Activated CD8-positive, alpha-beta memory T cell treated with anti-CD3 and anti-CD28 coated beads, Interleukin-2, amount 50 U/mL, for 1 hour (primary cell): ENCODE measurements at regions not wholly inside any gene's neighbourhood (a gene's known extent, or its start where the extent isn't known, plus 50 kb on each side); places are given as distances from the start of the nearest gene placed in this dataset.
"Not testable (repeated sequence)": the region's sequence is repeated elsewhere in the genome, so short reads cannot be mapped to it uniquely, and the experiment has no call there.

ENCODE experiments used
- DNase-seq: peaks from one replicate; pipeline ENCODE4 v3.0.0-alpha.2; 2020; ENCODE audit errors: extremely low read depth

DNA sequence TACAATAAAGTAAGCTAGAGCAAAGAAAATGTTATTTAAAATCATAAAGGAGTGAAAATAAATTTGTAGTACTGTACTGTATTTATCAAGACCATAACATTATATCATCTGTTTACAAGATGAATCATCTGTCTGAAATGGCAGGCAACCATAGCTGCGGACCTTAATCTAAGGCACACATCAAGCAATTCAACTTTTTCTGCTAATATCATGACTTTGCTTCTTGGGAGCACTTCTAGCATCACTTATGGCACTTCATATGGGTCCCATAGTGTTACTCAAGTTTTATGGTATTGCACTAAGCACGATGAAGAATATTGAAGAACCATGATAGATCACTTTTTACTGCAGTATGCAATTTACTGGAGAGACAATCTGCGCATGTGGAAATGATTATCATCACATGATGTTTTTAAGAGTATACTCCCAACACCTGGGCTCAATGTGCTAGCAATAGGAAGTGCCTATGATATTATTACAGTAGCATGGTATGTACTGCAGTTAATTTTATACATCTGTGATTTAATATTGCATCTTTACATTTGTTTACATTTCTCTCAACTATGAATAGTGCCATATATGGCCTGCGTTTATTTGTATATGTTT lies 137.7 kb upstream of the NECTIN3 start:
- no peak for DNase-seq

GRCh38 chr3:110938629-110939028 lies 133.0 kb upstream of the NECTIN3 start:
- DNase-seq = no peak

DNA sequence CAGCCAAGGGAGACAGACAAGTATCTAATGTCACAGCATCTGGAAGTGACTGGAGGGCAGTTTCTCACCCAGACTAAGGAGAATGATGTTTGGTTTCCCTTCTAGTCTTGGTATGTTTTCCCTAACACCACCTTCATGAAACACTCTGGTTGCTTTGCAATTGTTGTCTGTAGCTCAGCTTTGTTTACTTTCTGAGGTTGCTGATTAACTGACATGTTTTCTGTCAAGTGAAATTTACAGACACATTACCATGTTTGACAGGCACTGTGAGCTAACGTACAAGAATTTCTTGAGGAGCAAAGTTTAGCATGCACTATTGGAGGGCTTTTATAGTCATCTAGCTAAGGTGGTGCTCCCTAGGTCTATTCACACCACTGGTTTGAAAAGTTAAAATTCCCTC lies 131.6 kb upstream of the NECTIN3 start:
- no peak for DNase-seq

- DNase-seq = no peak
Measured at GRCh38 chr3:110944782-110945181, 126.8 kb upstream of the NECTIN3 start.

DNA sequence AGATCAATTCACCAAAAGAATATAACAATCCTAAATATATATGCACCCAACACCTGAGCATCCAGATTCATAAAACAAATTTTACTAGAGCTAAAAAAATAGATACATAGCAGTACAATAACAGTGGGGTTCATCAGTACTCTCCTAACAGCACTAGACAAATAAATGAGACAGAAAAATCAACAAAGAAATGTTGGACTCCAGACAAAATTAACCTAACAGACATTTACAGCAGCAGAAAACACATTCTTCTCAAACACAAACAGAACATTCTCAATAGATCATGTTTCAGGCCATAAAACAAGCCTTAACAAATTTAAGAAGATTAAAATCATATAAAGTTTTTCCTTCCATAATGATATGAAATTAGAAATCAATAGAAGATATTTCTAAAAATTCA lies 124.8 kb upstream of the NECTIN3 start:
- no peak for DNase-seq

DNA sequence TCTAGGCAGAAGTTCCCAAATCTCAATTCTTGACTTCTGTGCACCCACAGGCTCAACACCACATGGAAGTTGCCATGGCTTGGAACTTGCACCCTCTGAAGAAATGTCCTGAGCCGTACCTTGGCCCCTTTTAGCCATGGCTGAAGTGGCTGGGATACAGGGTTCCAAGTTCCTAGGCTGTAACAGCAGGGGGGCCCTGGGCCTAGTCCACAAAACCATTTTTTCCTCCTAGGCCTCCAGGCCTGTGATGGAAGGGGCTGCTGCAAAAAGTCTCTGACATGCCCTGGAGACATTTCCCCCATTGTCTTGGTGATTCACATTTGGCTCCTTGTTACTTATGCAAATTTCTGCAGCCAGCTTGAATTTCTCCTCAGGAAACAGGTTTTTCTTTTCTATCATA lies 122.4 kb upstream of the NECTIN3 start:
- not testable (repeated sequence) for DNase-seq

GRCh38 chr3:110955301-110955880 lies 116.2 kb upstream of the NECTIN3 start:
- DNase-seq = no peak

- no peak for DNase-seq
Measured at GRCh38 chr3:110956081-110956480, 115.5 kb upstream of the NECTIN3 start.

- no peak for DNase-seq
Measured at GRCh38 chr3:110957247-110958025, 114.2 kb upstream of the NECTIN3 start.

GRCh38 chr3:110958313-110959147 lies 113.1 kb upstream of the NECTIN3 start:
- DNase-seq = no peak

DNA sequence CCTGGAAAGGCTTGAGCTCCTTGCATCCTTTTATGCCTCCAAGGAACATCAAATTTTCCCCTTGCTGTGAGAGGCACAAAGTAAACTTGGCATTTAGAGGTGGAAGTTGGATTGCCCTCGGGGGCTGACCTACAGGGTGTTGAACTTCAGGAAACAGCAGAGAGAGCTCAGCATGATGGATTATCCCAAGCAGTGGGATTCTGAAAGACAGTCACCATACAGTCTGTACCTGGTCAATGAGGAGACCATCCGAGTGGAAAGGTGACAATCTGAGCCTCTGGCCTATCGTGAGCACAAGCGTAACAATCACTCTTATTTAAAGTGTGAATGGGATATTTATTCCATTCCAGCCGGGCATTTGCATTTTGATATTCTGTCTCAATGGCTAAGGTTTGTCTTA lies 105.6 kb upstream of the NECTIN3 start:
- DNase-seq = no peak

- no peak for DNase-seq
Measured at GRCh38 chr3:110966966-110967663, 104.5 kb upstream of the NECTIN3 start.

GRCh38 chr3:110968076-110968475 lies 103.5 kb upstream of the NECTIN3 start:
- DNase-seq = no peak

- no peak for DNase-seq
Measured at GRCh38 chr3:110969229-110970211, 102.1 kb upstream of the NECTIN3 start.

DNA sequence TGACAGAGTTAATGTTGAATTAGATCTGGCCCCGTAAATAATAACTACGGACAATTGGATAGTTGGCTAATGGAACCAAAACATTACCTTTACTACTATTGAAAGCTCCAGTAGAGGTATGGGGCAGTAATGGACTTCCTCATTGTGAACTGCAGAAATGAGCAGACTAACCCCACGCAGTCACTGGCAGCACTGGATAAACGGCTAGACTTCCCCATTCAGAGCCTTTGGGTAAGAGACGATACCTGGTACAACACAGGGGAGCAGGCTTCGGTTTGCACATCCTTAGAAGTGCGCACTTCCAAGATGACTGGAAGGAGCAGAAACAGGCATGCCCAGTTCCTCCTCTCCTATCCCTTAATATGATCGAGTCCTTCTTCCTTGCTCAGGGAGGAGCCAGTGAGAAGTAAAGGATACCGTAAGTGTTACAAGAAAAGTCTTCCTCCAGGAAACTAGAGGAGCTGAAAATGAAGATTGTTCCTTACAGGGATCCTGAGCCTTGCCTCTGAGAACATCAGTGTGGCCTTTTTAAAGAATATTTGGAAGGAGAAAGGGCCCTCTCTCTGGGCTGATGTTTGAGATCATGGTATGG lies 100.5 kb upstream of the NECTIN3 start:
- DNase-seq = no peak

DNA sequence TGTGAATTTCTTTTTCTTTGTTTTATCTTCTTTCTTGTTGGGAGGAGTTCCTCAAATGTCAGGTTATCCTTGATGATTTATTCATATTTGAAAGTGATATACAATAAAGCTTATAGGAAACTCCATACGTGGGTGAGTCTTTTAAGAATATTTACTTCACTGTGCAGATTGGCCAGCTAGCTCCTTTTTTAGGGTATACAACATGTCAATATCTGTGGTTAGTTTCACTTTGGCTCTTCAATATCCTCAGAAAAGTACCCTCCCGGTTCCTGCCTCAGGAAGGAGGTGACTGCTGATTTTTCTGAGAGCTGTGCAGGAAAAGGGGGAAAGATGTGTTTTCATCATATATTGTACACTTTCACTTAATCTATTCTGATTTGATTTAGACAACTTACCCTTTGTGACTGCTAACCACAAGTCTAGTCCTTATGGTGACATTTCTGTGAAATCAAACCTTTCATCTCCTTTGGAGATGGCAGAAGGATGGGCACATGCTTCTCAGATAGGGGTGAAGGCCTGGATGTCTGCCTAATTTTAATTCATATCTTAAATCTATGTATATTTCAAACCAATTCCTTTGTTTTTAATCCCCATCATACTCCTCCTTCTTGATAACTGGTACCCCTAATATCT lies 98.2 kb upstream of the NECTIN3 start:
- DNase-seq = no peak

DNA sequence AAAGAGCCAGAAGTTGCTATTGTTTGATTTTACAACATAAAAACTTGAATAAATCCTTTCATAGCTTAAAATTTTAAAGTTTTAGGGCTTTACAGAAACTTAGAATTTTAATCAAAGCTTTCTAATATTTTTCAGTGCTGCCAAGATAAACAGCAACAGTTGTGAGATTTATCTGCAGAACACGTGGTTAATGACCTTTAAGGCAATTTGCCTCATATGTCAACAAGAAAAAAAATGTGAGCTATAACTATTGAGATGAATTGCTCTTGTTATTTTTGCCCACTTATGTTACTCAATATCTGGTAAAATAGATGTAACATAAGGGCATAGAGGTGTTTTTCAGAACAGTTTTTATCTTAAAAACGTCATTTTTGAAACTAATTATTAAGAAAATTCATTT lies 96.7 kb upstream of the NECTIN3 start:
- DNase-seq = no peak

GRCh38 chr3:110984456-110985250 lies 87.0 kb upstream of the NECTIN3 start:
- DNase-seq = no peak

GRCh38 chr3:110989446-110989845 lies 82.2 kb upstream of the NECTIN3 start:
- no peak for DNase-seq
